ENCODE measurements at regions not wholly inside any gene's neighbourhood (a gene's known extent, or its start where the extent isn't known, plus 50 kb on each side); places are given as distances from the start of the nearest gene placed in this dataset.

DNA sequence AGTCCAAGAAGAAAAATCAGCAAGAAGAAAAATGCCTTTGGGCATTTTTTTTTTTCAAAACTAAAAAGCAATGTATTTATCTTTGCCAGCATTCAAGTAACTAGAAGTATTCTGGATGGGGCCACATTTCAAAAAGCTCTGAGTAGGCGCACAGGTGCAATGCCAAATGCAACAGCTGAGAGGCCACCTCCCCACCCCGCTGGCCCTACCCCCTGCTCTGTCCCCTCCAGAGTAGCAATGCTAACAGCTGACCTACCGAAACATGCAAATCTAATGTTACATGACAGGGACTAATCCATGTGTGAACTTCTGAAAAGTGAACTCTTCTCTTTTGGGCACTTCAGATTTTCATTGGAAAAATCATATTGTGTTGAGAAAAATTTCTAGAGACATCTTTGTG is 153.7 kb upstream of the SLC38A2 start:
- DNase-seq (ENCODE audit: low read depth), result no peak
- TF ChIP-seq POLR2A (IDR thresholded peaks at IDR 0.05; ENCODE audit: extremely low read depth, insufficient read length), result no peak
- TF ChIP-seq, protein P1, sequence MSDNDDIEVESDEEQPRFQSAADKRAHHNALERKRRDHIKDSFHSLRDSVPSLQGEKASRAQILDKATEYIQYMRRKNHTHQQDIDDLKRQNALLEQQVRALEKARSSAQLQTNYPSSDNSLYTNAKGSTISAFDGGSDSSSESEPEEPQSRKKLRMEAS (IDR thresholded peaks at IDR 0.05; ENCODE audit: low read depth, low read length), result no peak
- no peak for TF ChIP-seq MYC (IDR thresholded peaks at IDR 0.05; ENCODE audit: low read depth, low read length)
- TF ChIP-seq, protein P2, sequence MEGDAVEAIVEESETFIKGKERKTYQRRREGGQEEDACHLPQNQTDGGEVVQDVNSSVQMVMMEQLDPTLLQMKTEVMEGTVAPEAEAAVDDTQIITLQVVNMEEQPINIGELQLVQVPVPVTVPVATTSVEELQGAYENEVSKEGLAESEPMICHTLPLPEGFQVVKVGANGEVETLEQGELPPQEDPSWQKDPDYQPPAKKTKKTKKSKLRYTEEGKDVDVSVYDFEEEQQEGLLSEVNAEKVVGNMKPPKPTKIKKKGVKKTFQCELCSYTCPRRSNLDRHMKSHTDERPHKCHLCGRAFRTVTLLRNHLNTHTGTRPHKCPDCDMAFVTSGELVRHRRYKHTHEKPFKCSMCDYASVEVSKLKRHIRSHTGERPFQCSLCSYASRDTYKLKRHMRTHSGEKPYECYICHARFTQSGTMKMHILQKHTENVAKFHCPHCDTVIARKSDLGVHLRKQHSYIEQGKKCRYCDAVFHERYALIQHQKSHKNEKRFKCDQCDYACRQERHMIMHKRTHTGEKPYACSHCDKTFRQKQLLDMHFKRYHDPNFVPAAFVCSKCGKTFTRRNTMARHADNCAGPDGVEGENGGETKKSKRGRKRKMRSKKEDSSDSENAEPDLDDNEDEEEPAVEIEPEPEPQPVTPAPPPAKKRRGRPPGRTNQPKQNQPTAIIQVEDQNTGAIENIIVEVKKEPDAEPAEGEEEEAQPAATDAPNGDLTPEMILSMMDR (IDR thresholded peaks at IDR 0.05; ENCODE audit: low read depth, low read length), result no peak
- H3K4me3 ChIP-seq (ENCODE audit: low read depth, low read length), result no peak overlapping the region

DNA sequence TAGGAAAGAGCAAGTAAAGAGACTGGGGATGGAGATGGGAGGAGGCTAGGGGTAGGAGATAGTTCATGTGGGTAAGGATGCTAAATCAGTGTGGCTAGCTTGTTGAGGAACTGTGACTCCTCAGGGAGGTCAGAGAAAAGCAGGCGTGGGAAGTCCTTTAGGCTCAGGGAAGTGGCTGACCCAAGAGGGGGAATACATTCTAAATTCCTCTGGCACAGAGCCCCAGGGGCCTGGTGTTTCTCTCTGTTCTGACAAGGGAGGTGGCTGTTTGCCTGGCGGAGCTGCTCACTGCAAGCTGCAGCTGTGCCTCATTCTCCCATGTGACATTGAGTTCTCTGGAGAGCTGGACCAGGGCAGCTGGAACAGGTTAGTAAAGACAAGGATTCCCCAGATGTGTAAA is 152.2 kb upstream of the SLC38A2 start:
- DNase-seq (ENCODE audit: low read depth), result no peak
- H3K4me3 ChIP-seq (ENCODE audit: low read depth, low read length), result no peak overlapping the region
- TF ChIP-seq, protein P1 (IDR thresholded peaks at IDR 0.05; ENCODE audit: low read depth, low read length), result no peak
- TF ChIP-seq, protein P2 (IDR thresholded peaks at IDR 0.05; ENCODE audit: low read depth, low read length), result no peak
- TF ChIP-seq MYC (IDR thresholded peaks at IDR 0.05; ENCODE audit: low read depth, low read length) (no peak), POLR2A (IDR thresholded peaks at IDR 0.05; ENCODE audit: extremely low read depth, insufficient read length) (no peak)

DNA sequence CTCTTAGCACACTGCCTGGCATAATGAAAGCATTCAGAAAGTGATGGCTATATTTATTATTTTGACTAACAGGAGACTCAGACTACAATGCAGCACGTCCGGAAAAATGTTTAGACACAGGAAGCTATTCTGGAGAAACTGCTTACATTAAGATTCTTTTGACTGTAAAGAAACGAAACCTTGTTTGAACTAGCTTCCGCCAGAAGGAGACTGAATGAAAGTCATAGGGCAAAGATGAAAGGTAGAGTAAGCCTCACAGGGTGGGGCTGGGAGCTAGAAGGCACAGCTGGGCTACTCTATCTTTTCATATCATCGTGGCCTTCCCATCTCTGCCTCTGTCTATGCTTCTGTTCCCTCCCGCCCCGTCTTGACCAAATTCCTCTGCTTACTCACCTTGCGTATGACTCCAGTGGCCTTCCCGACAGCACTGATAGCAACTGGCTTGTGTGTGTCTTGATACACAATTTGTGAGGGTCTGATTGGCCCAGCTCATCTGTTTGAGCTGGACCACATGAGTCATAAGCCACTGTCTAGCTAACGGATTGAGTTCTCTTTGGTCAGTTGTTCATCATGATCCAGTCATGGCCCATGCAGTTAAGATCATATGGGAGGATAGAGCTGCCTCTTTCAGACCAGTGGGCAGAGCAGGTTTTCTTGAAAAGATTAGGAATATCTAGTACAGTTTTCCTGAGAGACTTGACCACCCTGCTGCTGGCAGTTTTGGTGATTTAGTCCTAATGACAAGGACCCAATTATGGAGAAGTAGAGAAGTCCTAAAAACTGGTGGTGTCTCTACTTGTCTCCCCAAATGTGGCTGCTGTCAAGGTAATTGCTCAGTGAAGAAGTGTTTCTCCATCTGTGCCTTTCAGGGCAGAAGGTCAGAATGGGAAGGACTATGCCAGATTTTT is 151.5 kb upstream of the SLC38A2 start:
- no peak overlapping the region for H3K4me3 ChIP-seq (ENCODE audit: low read depth, low read length)
- no peak for DNase-seq (ENCODE audit: low read depth)
- TF ChIP-seq, protein P1 (IDR thresholded peaks at IDR 0.05; ENCODE audit: low read depth, low read length), result no peak
- TF ChIP-seq POLR2A (IDR thresholded peaks at IDR 0.05; ENCODE audit: extremely low read depth, insufficient read length) (no peak), MYC (IDR thresholded peaks at IDR 0.05; ENCODE audit: low read depth, low read length) (no peak)
- TF ChIP-seq, protein P2 (IDR thresholded peaks at IDR 0.05; ENCODE audit: low read depth, low read length), result no peak

DNA sequence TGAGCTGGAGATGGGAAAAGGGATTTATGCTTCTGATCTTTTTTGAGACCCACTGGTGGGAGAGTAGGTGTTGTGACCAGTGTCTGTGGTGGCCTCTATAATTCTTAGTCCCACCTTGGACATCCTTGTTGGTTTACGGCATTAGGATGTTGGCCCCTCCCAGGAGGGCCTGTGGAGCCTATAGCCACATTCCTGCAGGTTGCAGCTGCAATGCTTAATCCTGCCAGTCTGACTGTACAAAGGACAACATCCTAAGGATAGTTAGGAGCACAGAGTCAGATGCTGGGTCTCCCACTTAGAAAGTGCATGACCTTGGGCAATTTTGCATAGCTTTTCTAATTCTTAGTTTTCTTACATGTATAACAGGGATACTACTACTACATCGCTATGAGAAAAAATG is 150.9 kb upstream of the SLC38A2 start:
- H3K4me3 ChIP-seq (ENCODE audit: low read depth, low read length), result no peak overlapping the region
- no peak for DNase-seq (ENCODE audit: low read depth)
- TF ChIP-seq, protein P2 (IDR thresholded peaks at IDR 0.05; ENCODE audit: low read depth, low read length), result no peak
- no peak for TF ChIP-seq MYC (IDR thresholded peaks at IDR 0.05; ENCODE audit: low read depth, low read length)
- TF ChIP-seq, protein P1 (IDR thresholded peaks at IDR 0.05; ENCODE audit: low read depth, low read length), result no peak
- TF ChIP-seq POLR2A (IDR thresholded peaks at IDR 0.05; ENCODE audit: extremely low read depth, insufficient read length), result no peak

DNA sequence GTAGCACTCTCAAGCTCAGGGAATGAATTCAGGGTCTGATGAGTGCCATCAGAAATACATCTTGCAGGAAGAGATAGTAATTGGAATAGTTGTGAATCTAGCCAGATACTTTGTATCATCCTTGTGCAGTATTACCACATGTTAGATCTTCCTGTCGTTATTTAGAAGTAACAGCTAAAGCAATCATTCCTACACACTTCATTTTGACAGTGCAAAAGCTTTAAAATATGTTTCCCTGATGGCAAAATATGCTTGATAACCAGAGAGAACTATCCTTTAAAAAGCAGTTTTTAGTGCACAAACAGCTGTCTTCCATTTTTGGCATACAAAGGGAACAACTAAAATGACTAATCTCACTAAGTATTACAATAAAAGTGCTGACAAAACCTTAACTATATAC is 149.5 kb upstream of the SLC38A2 start:
- TF ChIP-seq MYC (IDR thresholded peaks at IDR 0.05; ENCODE audit: low read depth, low read length), result no peak
- TF ChIP-seq POLR2A (IDR thresholded peaks at IDR 0.05; ENCODE audit: extremely low read depth, insufficient read length), result no peak
- TF ChIP-seq, protein P1 (IDR thresholded peaks at IDR 0.05; ENCODE audit: low read depth, low read length), result no peak
- TF ChIP-seq, protein P2 (IDR thresholded peaks at IDR 0.05; ENCODE audit: low read depth, low read length), result no peak
- H3K4me3 ChIP-seq (ENCODE audit: low read depth, low read length), result no peak overlapping the region
- DNase-seq (ENCODE audit: low read depth), result no peak

All from NB4 (cell line).